Activated CD8-positive, alpha-beta memory T cell treated with anti-CD3 and anti-CD28 coated beads, Interleukin-2, amount 10 ng/mL, durations not matched to agents 7 days and 5 days (primary cell): ENCODE measurements at regions not wholly inside any gene's neighbourhood (a gene's known extent, or its start where the extent isn't known, plus 50 kb on each side); places are given as distances from the start of the nearest gene placed in this dataset.
"Not testable (repeated sequence)": the region's sequence is repeated elsewhere in the genome, so short reads cannot be mapped to it uniquely, and the experiment has no call there.

Experiments
- ATAC-seq: fragments of 150-1000 bp; cut with Tn5 transposase; one replicate; pipeline ENCODE4 v1.10.0; 2021; ENCODE audit warnings: moderate library complexity
- CTCF ChIA-PET: fragments of 350-600 bp; sonication (Branson Sonifier 250); formaldehyde crosslinking; loops from one replicate; lab custom pipeline; 2021; ENCODE audit warnings: antibody characterized with exemption; lab: Charles Lee
- DNase-seq: peaks from one replicate; pipeline ENCODE4 v3.0.0-alpha.2; 2020
- H3K27ac Mint-ChIP-seq: one replicate; pipeline ENCODE4 v1.8.0; 2021; ENCODE audit warnings: mild to moderate bottlenecking, mixed read lengths
- H3K27me3 Mint-ChIP-seq: one replicate; pipeline ENCODE4 v1.8.0; 2021; ENCODE audit warnings: mixed read lengths
- H3K36me3 Mint-ChIP-seq: one replicate; pipeline ENCODE4 v1.8.0; 2021; ENCODE audit warnings: mild to moderate bottlenecking, mixed read lengths
- H3K4me1 Mint-ChIP-seq: one replicate; pipeline ENCODE4 v1.8.0; 2021; ENCODE audit warnings: mixed read lengths
- H3K4me3 Mint-ChIP-seq: one replicate; pipeline ENCODE4 v1.8.0; 2021; ENCODE audit warnings: mild to moderate bottlenecking, moderate library complexity, mixed read lengths
- H3K9me3 Mint-ChIP-seq: one replicate; pipeline ENCODE4 v1.8.0; 2022; ENCODE audit warnings: low read depth, mixed read lengths

GRCh38 chr4:124157396-124158083 is 555.0 kb downstream of the ANKRD50 start:
- H3K4me3 Mint-ChIP-seq, result no peak overlapping the region
- no peak for ATAC-seq
- no peak for DNase-seq
- H3K36me3 Mint-ChIP-seq, result no peaks in the 10 kb centered on the region
- CTCF ChIA-PET, result no interaction called here
- no peaks in the 10 kb centered on the region for H3K9me3 Mint-ChIP-seq
- H3K4me1 Mint-ChIP-seq, result no peaks in the 10 kb centered on the region
- no peaks in the 10 kb centered on the region for H3K27me3 Mint-ChIP-seq
- H3K27ac Mint-ChIP-seq, result no peak overlapping the region

- Mint-ChIP-seq H3K36me3 (no peaks in the 10 kb centered on the region), H3K27ac (no peak overlapping the region), H3K4me3 (no peak overlapping the region), H3K9me3 (no peaks in the 10 kb centered on the region), H3K4me1 (no peaks in the 10 kb centered on the region), H3K27me3 (no peaks in the 10 kb centered on the region)
- no peak for ATAC-seq
- CTCF ChIA-PET, result no interaction called here
- DNase-seq, result no peak
Observed at GRCh38 chr4:124163401-124163800, 549.1 kb downstream of the ANKRD50 start.

- no peak overlapping the region for H3K4me3 Mint-ChIP-seq
- CTCF ChIA-PET, result no interaction called here
Observed at GRCh38 chr4:124167602-124168001, 544.9 kb downstream of the ANKRD50 start.

GRCh38 chr4:124169524-124169923 is 543.0 kb downstream of the ANKRD50 start:
- DNase-seq, ATAC-seq, H3K4me1 Mint-ChIP-seq, H3K9me3 Mint-ChIP-seq, H3K4me3 Mint-ChIP-seq, H3K27me3 Mint-ChIP-seq, CTCF ChIA-PET, H3K27ac Mint-ChIP-seq, H3K36me3 Mint-ChIP-seq: not testable (repeated sequence)

More at GRCh38 chr4:124167602-124168001, 544.9 kb downstream of the ANKRD50 start:
- Mint-ChIP-seq H3K27me3 (no peaks in the 10 kb centered on the region), H3K9me3 (no peaks in the 10 kb centered on the region), H3K27ac (no peak overlapping the region), H3K36me3 (no peaks in the 10 kb centered on the region), H3K4me1 (no peaks in the 10 kb centered on the region)
- DNase-seq (no peak), ATAC-seq (no peak)

- H3K9me3 Mint-ChIP-seq, result no peaks in the 10 kb centered on the region
- no peaks in the 10 kb centered on the region for H3K4me1 Mint-ChIP-seq
- H3K27ac Mint-ChIP-seq, result no peak overlapping the region
- ATAC-seq (no peak), DNase-seq (no peak)
- CTCF ChIA-PET, result no interaction called here
- no peaks in the 10 kb centered on the region for H3K36me3 Mint-ChIP-seq
- no peak overlapping the region for H3K4me3 Mint-ChIP-seq
- no peaks in the 10 kb centered on the region for H3K27me3 Mint-ChIP-seq
Observed at GRCh38 chr4:124173912-124174311, 538.6 kb downstream of the ANKRD50 start.

- H3K36me3 Mint-ChIP-seq, result no peaks in the 10 kb centered on the region
- CTCF ChIA-PET, result no interaction called here
- H3K27ac Mint-ChIP-seq, result no peak overlapping the region
- no peak for ATAC-seq
- H3K4me3 Mint-ChIP-seq, result no peak overlapping the region
- DNase-seq, result no peak
- no peaks in the 10 kb centered on the region for H3K9me3 Mint-ChIP-seq
- H3K4me1 Mint-ChIP-seq, result no peaks in the 10 kb centered on the region
- H3K27me3 Mint-ChIP-seq, result no peaks in the 10 kb centered on the region
Observed at GRCh38 chr4:124177647-124178425, 534.7 kb downstream of the ANKRD50 start.

- Mint-ChIP-seq H3K4me3 (no peak overlapping the region), H3K27ac (no peak overlapping the region), H3K27me3 (no peaks in the 10 kb centered on the region), H3K36me3 (no peaks in the 10 kb centered on the region), H3K4me1 (no peaks in the 10 kb centered on the region), H3K9me3 (no peaks in the 10 kb centered on the region)
- no peak for DNase-seq
- CTCF ChIA-PET, result no interaction called here
- ATAC-seq, result no peak
Observed at GRCh38 chr4:124178449-124179021, 534.0 kb downstream of the ANKRD50 start.

GRCh38 chr4:124179506-124180186 is 532.9 kb downstream of the ANKRD50 start:
- no peaks in the 10 kb centered on the region for H3K36me3 Mint-ChIP-seq

GRCh38 chr4:124181039-124181438 is 531.5 kb downstream of the ANKRD50 start:
- DNase-seq, result no peak
- no peaks in the 10 kb centered on the region for H3K36me3 Mint-ChIP-seq
- H3K9me3 Mint-ChIP-seq, result no peaks in the 10 kb centered on the region
- no peaks in the 10 kb centered on the region for H3K27me3 Mint-ChIP-seq
- no peaks in the 10 kb centered on the region for H3K4me1 Mint-ChIP-seq
- no peak for ATAC-seq
- no peak overlapping the region for H3K27ac Mint-ChIP-seq
- no peak overlapping the region for H3K4me3 Mint-ChIP-seq
- CTCF ChIA-PET, result no interaction called here

More at GRCh38 chr4:124179506-124180186, 532.9 kb downstream of the ANKRD50 start:
- DNase-seq (no peak), ATAC-seq (no peak)
- Mint-ChIP-seq H3K4me1 (no peaks in the 10 kb centered on the region), H3K4me3 (no peak overlapping the region), H3K27me3 (no peaks in the 10 kb centered on the region), H3K9me3 (no peaks in the 10 kb centered on the region), H3K27ac (no peak overlapping the region)
- CTCF ChIA-PET, result no interaction called here

GRCh38 chr4:124183231-124183630 is 529.3 kb downstream of the ANKRD50 start:
- CTCF ChIA-PET, result no interaction called here
- no peaks in the 10 kb centered on the region for H3K9me3 Mint-ChIP-seq
- ATAC-seq (no peak), DNase-seq (no peak)
- H3K4me1 Mint-ChIP-seq, result no peaks in the 10 kb centered on the region
- no peak overlapping the region for H3K4me3 Mint-ChIP-seq
- H3K27ac Mint-ChIP-seq, result no peak overlapping the region
- no peaks in the 10 kb centered on the region for H3K36me3 Mint-ChIP-seq
- no peaks in the 10 kb centered on the region for H3K27me3 Mint-ChIP-seq

GRCh38 chr4:124183926-124184325 is 528.6 kb downstream of the ANKRD50 start:
- DNase-seq (no peak), ATAC-seq (no peak)
- no peaks in the 10 kb centered on the region for H3K9me3 Mint-ChIP-seq
- H3K27ac Mint-ChIP-seq, result no peak overlapping the region
- no peaks in the 10 kb centered on the region for H3K36me3 Mint-ChIP-seq
- H3K4me3 Mint-ChIP-seq, result no peak overlapping the region
- CTCF ChIA-PET, result no interaction called here
- no peaks in the 10 kb centered on the region for H3K4me1 Mint-ChIP-seq
- H3K27me3 Mint-ChIP-seq, result no peaks in the 10 kb centered on the region

GRCh38 chr4:124184792-124185191 is 527.7 kb downstream of the ANKRD50 start:
- H3K27me3 Mint-ChIP-seq, result no peaks in the 10 kb centered on the region

GRCh38 chr4:124188595-124188994 is 523.9 kb downstream of the ANKRD50 start:
- no peak for DNase-seq
- H3K4me1 Mint-ChIP-seq, result no peaks in the 10 kb centered on the region
- no peaks in the 10 kb centered on the region for H3K36me3 Mint-ChIP-seq
- no peaks in the 10 kb centered on the region for H3K9me3 Mint-ChIP-seq
- H3K4me3 Mint-ChIP-seq, result no peak overlapping the region
- H3K27me3 Mint-ChIP-seq, result no peaks in the 10 kb centered on the region
- ATAC-seq, result no peak
- no peak overlapping the region for H3K27ac Mint-ChIP-seq
- CTCF ChIA-PET, result no interaction called here

More at GRCh38 chr4:124184792-124185191, 527.7 kb downstream of the ANKRD50 start:
- Mint-ChIP-seq H3K4me1 (no peaks in the 10 kb centered on the region), H3K4me3 (no peak overlapping the region), H3K36me3 (no peaks in the 10 kb centered on the region), H3K27ac (no peak overlapping the region), H3K9me3 (no peaks in the 10 kb centered on the region)
- CTCF ChIA-PET, result no interaction called here
- DNase-seq (no peak), ATAC-seq (no peak)
